DMS153 treated with DMSO at 0.1 percent for 48 hours (cell line): ENCODE measurements at regions not wholly inside any gene's neighbourhood (a gene's known extent, or its start where the extent isn't known, plus 50 kb on each side); places are given as distances from the start of the nearest gene placed in this dataset.

ENCODE experiments used
- DNase-seq: peaks from one replicate; lab custom pipeline; 2025; ENCODE audit not compliant: unreplicated experiment; lab: John Stamatoyannopoulos, UW

GRCh38 chr22:27370269-27370668 is 431.3 kb downstream of the MN1 start:
- no peak for DNase-seq

- no peak for DNase-seq
Measured at GRCh38 chr22:27370987-27371386, 430.6 kb downstream of the MN1 start.

GRCh38 chr22:27372364-27372763 is 429.2 kb downstream of the MN1 start:
- no peak for DNase-seq

GRCh38 chr22:27372969-27373670 is 428.4 kb downstream of the MN1 start:
- peak; percentile 91 for DNase-seq

- peak; percentile 49 for DNase-seq
Measured at GRCh38 chr22:27377501-27378295, 423.9 kb downstream of the MN1 start.

GRCh38 chr22:27378311-27378800 is 423.2 kb downstream of the MN1 start:
- no peak for DNase-seq

- no peak for DNase-seq
Measured at GRCh38 chr22:27378995-27379394, 422.6 kb downstream of the MN1 start.

DNA sequence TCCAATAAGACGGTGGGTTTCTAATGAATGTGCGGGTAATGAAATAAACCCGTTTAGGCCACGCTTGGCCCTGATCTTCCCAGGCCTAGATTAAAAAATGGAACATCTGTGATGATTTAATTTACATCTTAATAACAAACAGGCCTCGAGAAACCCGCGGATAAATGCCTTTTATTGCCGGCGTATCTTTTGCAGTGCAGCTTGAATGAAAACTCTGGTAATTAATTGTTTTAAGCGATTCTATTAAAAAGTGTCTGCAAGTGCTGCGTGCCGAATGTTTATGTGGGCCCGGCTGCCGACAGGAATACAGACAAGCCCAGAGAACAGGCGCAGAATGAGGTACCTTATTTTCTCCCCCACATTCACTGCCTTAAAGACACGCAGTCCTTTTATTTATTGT is 420.7 kb downstream of the MN1 start:
- no peak for DNase-seq

DNA sequence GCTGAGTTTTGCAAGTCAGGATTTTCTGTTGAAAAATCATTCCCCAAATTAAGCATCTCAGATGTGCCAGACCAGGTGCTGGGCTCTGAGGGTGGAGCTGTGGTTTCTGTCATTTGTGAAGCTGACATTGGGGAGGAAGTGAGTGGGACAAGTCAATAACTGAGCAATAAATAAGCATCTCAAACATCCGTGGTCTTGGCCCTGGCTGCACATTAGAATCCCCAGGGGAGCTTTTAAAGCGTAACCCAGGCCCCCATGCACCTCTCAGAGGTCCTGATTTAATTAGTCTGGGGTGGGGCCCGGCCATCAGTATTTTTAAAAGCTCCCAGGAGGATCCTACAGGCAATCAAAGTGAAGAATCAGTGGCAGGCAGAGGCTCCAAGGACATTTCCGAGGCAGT is 420.0 kb downstream of the MN1 start:
- DNase-seq: peak; percentile 65

DNA sequence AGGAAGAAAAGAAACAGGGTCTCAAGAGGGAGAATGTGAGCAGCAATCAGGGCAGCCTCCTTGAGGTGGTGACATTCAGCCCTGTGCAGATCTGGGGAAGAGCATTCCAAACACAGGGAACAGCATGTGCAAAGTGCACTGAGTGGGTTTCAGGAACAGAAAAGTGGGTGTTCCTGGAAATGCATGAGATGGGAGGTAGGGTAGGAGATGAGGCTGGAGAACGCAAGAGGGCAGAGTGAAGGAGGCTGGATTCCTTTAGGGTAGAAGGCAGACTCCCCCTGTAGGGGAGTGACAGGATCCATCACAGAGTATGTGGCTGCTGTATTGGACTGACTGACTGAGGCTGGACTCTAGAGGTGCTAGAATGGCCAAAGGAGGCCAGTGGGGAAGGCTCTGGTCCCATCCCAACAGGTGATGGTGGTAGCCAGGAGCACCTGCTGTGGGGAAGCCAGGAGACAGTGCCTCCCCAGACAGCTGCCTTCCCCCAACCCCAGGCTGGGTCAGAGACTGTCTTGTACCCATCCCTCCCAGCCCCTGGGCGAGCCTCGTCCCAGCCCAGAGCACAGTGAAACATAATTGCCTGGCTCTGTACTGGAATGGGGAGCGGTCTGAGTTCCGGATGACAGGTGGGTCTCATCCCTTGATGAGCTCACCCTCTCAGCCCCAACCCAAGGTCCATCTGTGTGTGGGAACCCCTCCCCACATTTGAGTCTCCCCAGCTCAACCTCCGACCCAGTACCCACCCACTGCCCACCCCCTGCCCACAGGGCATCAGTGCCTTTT is 419.4 kb downstream of the MN1 start:
- DNase-seq: no peak

DNA sequence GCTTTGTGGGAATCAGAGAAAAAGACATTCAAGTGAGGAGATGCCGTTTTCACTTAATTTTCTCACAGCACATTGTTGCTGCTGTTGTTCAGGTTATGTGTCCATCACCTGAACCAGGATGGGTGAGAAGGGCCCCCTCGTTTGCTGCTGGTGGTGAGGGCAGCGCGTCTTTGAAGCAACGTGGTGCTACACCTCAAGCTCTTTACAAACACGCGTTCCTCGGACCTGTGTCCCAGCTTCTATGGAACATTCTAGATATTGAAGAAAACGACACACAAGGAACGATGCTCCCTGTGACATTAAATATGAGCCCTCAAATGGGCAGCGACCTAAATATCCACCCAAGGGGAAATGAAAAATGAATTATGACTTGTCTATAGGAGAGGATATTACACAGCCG is 418.6 kb downstream of the MN1 start:
- DNase-seq: no peak

DNA sequence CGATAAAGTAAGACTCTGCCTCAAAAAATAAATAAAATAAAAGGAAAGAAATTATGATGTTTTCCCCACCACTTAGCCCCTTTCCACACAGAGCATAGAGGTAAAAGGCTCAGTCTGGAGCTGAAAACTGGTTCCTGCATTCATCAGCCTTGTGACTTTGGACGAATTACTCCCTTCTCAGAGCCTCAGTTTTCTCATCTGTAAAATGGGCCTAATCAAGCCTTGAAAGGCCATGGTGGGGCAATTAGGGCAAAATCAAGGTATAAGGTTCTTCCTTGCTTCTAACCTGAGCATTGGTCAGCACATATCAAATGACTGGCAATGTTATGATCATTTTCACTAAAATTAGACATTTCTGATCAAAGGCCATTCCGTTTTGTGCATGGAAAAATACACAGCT is 417.7 kb downstream of the MN1 start:
- no peak for DNase-seq

GRCh38 chr22:27385261-27385998 is 416.1 kb downstream of the MN1 start:
- DNase-seq: no peak

DNA sequence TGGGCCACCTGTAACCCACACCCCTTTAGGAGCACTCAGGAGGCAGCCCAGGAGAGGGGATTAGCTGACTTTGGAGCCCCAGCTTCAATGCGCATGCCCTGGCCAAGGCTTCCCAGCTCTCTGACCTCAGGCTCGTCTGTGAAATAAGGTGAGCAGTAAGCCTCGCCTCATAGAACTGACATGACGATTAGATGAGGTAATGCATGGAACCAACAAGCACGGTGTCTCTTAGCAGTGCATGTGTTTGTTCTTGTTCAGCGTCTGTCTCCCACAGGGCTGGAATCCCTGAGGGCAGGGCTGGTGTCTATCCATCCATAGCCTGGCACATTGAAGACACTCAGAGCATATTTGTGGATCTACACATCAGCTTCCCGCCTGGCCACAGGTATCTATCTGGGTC is 415.4 kb downstream of the MN1 start:
- no peak for DNase-seq

DNA sequence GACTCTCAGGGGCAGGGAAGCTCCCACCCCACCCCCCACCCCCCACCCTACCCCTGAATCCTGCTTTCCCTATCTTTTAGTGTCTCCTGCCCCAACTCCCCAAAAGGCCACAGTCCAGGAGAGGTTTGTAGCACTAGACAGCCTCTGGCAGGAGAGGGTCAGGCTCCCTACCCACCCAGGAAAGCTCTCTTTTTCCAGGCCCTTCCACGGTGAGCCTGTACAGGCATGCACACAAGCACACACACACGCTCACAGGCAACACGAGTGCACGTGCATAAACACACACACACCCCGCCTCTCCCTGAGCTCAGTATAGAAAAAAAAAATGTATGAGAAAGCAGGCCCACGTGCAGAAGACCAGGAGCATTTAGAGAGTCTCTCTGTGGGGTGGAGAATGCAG is 414.0 kb downstream of the MN1 start:
- no peak for DNase-seq

DNA sequence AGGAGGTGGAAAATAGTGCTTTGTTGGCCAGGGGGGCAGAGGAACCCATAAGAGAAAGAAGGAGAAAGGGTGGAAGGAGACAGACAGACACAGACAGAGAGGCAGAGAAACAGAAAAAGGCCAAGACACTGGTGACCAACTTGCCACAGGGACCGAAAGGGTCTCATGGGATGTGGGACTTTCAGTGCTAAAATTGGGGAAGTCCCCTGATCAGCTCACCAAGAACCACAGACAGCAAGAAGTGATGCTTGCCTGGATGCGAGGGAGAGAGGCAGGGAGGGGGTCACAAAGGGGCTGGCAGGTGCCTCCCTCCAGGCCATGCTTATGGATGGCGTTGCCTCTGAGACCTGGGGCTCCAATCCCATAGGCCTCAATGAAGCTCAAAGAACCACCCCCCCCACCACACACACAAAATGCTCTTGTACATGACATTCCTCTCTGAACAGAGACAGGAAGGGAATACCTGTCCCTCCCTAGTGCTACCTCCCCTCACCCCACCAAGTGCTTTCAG is 413.4 kb downstream of the MN1 start:
- no peak for DNase-seq

DNA sequence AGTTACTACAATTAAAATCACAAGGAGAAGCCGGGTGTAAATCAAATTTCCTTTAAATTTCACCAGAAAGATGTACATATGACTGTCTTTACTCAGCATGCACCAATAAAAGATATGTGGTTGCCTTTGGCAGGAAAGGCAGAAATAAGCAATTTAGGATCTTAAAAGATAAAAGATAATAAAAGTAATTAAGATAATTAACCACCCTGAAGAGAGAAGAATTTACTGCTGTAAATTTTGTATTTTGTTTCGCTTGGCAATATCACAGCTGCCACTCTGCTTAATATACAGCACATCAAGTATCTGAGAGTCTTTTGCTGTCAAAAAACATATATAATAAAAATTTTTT is 411.9 kb downstream of the MN1 start:
- DNase-seq: no peak

DNA sequence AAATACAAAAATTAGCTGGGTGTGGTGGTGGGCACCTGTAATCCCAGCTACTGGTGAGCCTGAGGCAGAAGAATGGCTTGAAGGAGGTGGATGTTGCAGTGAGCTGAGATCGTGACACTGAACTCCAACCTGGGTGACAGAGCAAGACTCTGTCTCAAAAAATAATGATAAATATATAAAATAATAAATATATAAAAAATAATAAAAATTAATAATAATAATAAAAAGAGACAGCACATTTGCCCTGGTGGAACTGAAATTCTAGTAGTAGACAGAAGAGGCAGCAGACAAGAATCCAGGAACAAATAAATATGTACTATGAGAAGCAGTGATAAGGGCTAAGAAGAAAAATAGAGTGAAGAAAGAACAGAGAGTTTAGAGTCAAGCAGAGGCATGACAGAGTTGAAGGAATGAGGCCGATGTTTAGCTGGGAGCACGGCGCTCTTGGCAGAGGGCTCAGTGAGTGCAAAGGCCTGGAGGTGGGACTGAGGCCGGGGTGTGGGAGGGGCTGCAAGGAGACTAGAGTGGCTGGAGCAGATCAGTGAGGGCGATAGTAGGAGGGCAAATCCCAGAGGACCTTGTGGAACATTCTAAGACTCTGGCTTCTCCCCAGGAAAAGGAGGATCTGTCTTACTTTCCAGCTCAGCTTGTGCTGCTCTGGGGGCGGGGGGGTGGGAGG is 410.3 kb downstream of the MN1 start:
- DNase-seq: no peak

- no peak for DNase-seq
Measured at GRCh38 chr22:27393371-27393770, 408.2 kb downstream of the MN1 start.

- no peak for DNase-seq
Measured at GRCh38 chr22:27394806-27395404, 406.7 kb downstream of the MN1 start.
